ENCODE measurements at regions not wholly inside any gene's neighbourhood (a gene's known extent, or its start where the extent isn't known, plus 50 kb on each side); places are given as distances from the start of the nearest gene placed in this dataset.

DNA sequence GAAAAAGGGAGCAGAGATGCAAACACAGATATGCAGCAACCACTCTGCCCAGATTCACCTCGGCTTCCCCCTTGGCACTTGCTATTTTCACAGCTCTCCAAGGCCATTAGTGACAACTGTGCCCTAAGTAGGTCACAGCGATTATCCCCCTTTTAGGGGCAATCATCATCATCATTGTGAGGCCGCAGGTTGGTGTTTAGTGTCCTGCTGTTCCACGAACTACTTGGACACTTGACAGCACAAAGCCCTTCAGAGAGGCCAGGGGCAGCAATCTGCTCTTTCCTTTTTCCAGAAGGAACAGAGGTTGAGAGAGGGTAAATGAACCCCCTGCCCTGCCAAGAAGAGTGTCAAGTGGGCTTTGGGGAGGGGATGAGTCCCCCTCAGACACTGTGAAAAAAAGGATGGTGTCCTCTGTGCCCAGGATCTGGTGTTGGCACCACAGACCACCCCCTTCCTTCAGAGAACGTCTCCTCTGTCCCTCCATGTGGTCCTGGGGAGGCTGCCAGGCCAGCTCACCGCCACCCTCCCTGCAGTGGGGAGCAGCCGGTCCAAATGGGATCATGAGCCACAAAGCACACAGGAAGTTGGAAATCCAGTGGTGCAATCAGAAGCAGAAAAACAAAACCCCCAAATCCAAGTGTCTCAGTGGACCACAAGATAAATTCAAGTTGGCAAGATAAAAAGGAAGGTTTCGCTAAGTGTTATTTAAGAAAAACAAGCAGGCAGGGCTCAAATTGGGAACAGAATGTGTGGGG, 78.4 kb upstream of the MED9 start:
- DNase-seq, result no peak

DNA sequence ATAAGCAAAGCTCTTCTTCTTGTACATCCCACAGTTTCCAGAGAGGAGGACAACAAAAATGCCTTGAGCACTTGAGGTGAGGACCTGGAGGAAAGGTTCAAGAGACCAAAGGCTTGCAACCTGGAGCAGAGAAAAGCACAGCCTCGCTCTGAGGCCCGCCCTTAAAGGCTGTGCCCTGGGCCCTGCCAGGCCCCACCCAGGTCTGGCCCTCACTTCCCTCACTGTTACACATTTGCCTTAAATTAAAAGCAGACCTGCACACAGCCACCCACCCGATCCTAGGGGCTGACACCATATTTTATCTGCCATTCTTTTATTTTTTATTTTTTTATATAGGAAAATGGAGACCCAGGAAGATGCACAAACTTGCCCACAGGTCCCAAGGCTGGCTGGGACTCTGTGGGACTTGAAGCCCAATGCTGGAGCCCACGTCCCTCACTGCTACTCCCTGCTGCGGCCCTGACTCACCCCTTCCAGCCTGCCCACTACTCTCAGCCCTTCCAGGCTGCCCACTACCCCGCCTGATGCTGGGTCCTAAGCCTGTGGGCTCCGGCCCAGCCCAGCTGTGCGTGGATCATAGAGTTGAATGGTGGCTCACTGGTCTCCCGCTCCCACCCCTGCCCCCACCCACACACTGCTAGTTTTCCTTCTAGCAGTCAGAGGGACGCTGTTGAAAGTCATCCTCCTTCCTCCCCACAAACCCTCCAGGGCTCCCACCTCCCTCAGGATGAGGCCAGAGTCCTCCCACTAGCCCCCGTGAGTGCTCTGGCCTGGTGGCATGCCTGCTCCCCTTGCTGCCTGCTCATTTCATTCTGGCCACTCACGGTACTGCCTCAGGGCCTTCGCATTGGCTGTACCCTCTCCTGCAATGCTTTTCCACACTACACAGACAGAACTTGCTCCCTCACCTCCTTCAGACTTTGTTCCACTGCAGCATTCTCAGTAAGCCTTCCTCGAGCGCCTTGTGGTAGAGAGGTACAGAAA, 77.6 kb upstream of the MED9 start:
- no peak for DNase-seq

- DNase-seq, result no peak
These were observed 76.7 kb upstream of the MED9 start for GRCh38 chr17:17400070-17400469.

DNA sequence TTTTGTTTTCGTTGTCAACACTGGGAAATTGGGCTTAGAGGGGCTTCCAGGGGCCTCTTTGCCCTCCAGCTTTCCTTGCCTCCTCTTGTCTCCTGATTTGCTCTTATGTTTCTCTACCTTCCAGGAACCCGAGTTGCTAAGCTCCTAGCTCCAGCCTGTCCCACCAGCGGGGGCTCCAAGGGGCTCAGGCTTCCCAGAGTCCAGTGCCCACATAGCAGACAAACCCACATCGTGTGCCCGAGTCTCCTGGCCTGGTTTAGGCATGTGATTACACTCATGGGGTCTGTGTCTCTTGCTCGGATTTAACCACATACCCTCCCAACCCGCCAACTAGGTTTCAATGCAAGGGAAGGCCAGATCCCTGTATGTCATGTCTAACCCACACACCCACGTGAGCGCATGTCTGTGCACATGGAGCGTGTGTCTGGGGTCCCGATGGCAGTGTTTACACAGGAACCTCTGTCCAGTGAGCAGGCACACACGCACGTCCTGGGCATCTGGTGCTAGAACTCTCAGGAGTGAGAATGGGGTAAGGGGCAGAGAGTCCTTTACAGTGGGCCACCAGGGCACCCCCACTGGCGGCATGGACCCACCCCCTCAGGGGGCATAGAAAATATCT, 76.1 kb upstream of the MED9 start:
- DNase-seq, result no peak

GRCh38 chr17:17401271-17401781, 75.5 kb upstream of the MED9 start:
- no peak for DNase-seq

GRCh38 chr17:17402558-17402957, 74.2 kb upstream of the MED9 start:
- DNase-seq, result no peak

DNA sequence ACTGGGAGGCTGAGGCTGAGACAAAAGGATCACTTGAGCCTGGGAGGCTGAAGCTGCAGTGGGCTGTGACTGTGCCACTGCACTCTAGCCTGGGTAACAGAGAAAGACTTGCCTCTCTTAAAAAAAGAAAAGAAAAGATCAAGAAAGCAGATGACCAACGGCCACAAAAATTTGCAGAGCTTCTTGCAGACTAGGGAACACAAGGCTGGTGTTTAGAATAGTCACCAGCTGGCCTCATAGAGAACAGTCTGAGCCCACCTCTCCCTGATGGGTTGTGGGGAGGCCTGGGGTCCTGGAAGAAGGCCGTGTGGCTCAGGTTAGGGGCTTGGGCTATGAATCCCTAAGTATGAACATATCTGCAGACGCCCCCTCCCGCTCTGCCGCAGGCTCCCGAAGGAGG, 73.7 kb upstream of the MED9 start:
- DNase-seq, result no peak

DNA sequence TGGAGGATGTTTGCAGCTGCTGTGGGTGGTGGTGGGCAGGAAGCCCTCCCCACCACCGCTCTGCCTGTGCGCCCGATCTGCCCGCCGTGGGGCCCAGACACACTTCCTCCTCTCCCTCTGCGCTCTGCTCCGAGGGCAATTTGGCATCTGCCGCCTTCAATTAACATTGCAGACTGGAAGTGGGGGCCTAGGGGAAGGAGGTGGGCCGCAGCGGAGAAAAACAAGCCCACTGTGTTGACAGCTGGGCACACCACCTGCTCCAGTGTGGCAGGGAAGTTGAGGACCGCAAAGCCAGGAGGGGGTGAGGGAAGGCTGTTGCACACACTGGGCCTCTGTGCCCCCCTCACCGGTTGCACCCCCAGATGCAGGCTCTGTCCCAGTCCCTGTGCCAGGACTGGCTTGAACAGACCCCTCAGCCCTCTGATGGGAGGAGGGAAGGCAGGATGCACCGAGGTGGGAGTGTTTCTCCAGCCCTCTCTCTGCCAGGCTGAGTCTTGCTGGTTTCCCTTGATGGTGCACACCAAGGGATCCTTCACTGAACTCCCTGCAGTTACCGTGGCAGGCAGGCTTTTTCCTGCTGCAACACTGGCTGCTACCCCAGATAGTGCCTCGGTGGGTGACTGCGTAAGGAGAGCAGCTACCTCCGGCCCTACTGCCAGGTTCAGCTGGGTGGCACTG, 72.8 kb upstream of the MED9 start:
- peak; percentile 57 for DNase-seq

- no peak for DNase-seq
These were observed 71.1 kb upstream of the MED9 start for GRCh38 chr17:17405673-17406072.

GRCh38 chr17:17406225-17406624, 70.6 kb upstream of the MED9 start:
- DNase-seq, result no peak

- no peak for DNase-seq
These were observed 68.5 kb upstream of the MED9 start for GRCh38 chr17:17408236-17408794.

- DNase-seq, result no peak
These were observed 66.4 kb upstream of the MED9 start for GRCh38 chr17:17410357-17410756.

DNA sequence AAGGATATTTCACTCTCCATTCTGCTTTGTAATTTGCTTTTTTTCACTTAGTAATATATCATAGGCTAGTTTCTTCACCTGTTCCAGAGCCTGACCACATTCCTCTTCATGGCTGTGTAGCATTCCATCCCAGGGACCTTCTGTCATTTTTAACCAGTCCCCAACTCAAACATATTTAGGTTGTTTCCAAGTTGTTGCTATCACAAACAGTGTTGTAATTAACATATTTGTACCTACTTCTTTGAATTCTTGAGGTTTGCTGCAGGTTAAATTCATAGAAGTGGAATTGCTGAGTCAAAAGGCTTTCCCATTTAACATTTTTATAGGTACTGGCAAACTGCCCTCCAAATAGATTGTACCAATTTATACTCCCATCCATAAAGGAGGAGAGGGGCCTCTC, 65.1 kb upstream of the MED9 start:
- no peak for DNase-seq

- no peak for DNase-seq
These were observed 64.5 kb upstream of the MED9 start for GRCh38 chr17:17412326-17412725.

GRCh38 chr17:17413215-17413792, 63.5 kb upstream of the MED9 start:
- DNase-seq, result no peak

DNA sequence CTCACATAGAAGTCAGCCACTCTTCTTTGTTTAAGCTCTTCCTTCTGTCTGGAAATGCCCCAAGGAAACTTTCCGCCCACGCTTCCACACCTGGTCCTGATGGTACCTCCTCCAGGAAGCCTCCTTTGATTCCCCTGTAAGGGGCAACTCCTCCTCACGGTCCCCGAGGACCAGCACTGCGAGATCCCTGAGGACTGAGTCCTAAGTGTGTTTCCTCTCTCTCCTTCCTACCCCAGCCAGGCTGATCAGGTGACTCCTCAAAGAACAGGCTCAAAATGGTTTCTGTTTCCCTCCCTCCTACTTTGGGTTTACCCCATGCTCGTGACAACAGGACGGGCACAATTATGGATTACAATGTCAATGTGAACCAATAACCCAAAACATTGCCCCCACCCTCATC, 63.0 kb upstream of the MED9 start:
- no peak for DNase-seq

DNA sequence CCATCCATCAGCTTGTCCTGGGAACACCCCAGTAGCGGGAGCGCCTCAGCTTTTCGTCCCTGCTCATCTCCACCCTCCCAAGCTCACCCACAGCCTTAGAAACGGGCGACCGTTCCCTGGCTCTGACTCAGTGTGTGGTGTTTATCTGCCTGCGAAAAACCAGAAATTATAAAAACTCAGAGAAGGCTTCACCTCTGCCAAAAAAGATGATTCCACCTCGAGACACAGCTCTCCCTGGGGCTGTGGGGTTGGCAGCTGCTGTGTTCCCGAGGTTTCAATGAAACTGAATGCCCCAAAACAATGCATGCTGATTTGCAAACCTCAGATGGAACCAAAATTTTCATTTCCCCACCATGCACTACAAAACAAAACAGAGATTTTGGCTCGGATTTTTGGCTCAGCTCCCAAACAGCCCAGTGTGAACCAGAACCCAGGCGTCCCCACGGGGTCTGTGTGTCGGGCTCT, 62.4 kb upstream of the MED9 start:
- DNase-seq, result no peak

DNA sequence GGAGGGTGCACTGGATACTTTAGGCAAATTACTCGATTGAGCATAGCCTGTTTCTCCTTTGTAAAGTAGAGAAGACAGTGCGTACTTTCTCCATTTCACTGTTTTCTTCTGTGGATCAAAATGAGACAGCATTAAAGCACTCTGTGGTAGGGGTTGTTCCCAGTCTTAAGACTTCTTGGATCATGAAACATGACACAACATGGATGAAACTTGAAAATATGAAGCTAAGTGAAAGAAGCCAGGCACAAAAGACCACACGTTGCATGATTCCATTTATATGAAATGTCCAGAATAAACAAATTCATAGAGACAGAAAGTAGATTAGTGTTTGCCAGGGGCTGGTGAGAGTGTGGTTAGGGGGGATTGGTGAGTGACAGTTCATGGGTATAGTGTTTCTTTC, 61.8 kb upstream of the MED9 start:
- no peak for DNase-seq

GRCh38 chr17:17416007-17416399, 60.8 kb upstream of the MED9 start:
- DNase-seq, result no peak

GRCh38 chr17:17416400-17417360, 60.1 kb upstream of the MED9 start:
- DNase-seq, result no peak

DNA sequence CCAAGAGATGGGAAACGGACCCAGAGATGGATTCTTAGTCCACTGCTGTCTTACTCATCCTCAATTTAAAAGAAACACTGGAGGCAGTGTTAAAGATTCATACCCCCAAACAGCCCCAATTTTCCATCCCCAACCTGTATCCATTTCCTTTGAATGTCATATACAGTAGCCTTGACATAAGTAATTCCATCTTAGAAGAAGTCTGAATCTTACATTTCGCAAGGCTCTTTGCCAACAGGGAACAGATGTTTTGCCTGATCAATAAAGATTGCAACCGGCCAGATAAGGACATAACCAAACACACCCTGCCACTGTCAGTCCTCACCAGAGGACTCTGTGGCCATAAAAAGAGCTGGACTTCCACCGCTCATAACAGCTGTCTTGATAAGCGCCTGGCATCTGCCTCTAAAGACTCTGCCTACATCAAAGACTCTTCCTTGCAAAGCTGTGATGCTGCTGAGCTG, 59.0 kb upstream of the MED9 start:
- DNase-seq, result no peak

All from activated T-cell treated with anti-CD3 and anti-CD28 coated beads, Interleukin-2, amount 50 U/mL, for 1 hour (primary cell).